Activated CD8-positive, alpha-beta memory T cell treated with anti-CD3 and anti-CD28 coated beads, Interleukin-2, amount 50 U/mL, for 24 hours (primary cell): ENCODE measurements at regions not wholly inside any gene's neighbourhood (a gene's known extent, or its start where the extent isn't known, plus 50 kb on each side); places are given as distances from the start of the nearest gene placed in this dataset.
"Not testable (repeated sequence)": the region's sequence is repeated elsewhere in the genome, so short reads cannot be mapped to it uniquely, and the experiment has no call there.

Experiments used
- DNase-seq: peaks from one replicate; pipeline ENCODE4 v3.0.0-alpha.2; 2020; ENCODE audit errors: extremely low read depth

- DNase-seq: not testable (repeated sequence)
Observed at GRCh38 chr5:162964144-162964543, 473.3 kb upstream of the CCNG1 start.

- no peak for DNase-seq
Observed at GRCh38 chr5:162990063-162990462, 447.3 kb upstream of the CCNG1 start.

GRCh38 chr5:162990856-162991497, 446.4 kb upstream of the CCNG1 start:
- DNase-seq: no peak

- no peak for DNase-seq
Observed at GRCh38 chr5:162995568-162995967, 441.8 kb upstream of the CCNG1 start.

GRCh38 chr5:162996053-162996452, 441.3 kb upstream of the CCNG1 start:
- no peak for DNase-seq

- DNase-seq: no peak
Observed at GRCh38 chr5:163005949-163006348, 431.4 kb upstream of the CCNG1 start.

GRCh38 chr5:163022582-163023128, 414.7 kb upstream of the CCNG1 start:
- DNase-seq: no peak

GRCh38 chr5:163023846-163024245, 413.5 kb upstream of the CCNG1 start:
- DNase-seq: no peak

- no peak for DNase-seq
Observed at GRCh38 chr5:163024936-163025335, 412.5 kb upstream of the CCNG1 start.

- no peak for DNase-seq
Observed at GRCh38 chr5:163033656-163034055, 403.7 kb upstream of the CCNG1 start.

GRCh38 chr5:163041254-163041653, 396.1 kb upstream of the CCNG1 start:
- DNase-seq: no peak

GRCh38 chr5:163079618-163080017, 357.8 kb upstream of the CCNG1 start:
- no peak for DNase-seq

- DNase-seq: no peak
Observed at GRCh38 chr5:163089230-163089629, 348.2 kb upstream of the CCNG1 start.

GRCh38 chr5:163089926-163090325, 347.5 kb upstream of the CCNG1 start:
- DNase-seq: no peak

- no peak for DNase-seq
Observed at GRCh38 chr5:163094492-163095180, 342.8 kb upstream of the CCNG1 start.

GRCh38 chr5:163104464-163104863, 332.9 kb upstream of the CCNG1 start:
- no peak for DNase-seq

- no peak for DNase-seq
Observed at GRCh38 chr5:163105456-163105855, 331.9 kb upstream of the CCNG1 start.

- DNase-seq: no peak
Observed at GRCh38 chr5:163106098-163106497, 331.3 kb upstream of the CCNG1 start.

GRCh38 chr5:163108351-163108750, 329.0 kb upstream of the CCNG1 start:
- DNase-seq: no peak

GRCh38 chr5:163115011-163115410, 322.4 kb upstream of the CCNG1 start:
- DNase-seq: no peak

- DNase-seq: not testable (repeated sequence)
Observed at GRCh38 chr5:163116618-163117017, 320.8 kb upstream of the CCNG1 start.

GRCh38 chr5:163134061-163134460, 303.3 kb upstream of the CCNG1 start:
- no peak for DNase-seq

- DNase-seq: no peak
Observed at GRCh38 chr5:163135849-163136248, 301.5 kb upstream of the CCNG1 start.
